Uterus (tissue), 2 donors: ENCODE measurements at regions not wholly inside any gene's neighbourhood (a gene's known extent, or its start where the extent isn't known, plus 50 kb on each side); places are given as distances from the start of the nearest gene placed in this dataset.

Source experiments
- CTCF ChIP-seq, 4 experiments: fragments of 200-600 bp in 2 of 4; fragments of 450-650 bp in 2 of 4; sonication (generic) in 2 of 4; IDR thresholded peaks; one replicate each; pipeline ENCODE4 v1.5.1; 2016 to 2019; ENCODE audit warnings: antibody characterized with exemption in 4 of 4, mild to moderate bottlenecking in 2 of 4, moderate library complexity in 1 of 4
- POLR2A ChIP-seq, 2 donors: fragments of 450-650 bp; IDR thresholded peaks; one replicate each; pipeline ENCODE4 v1.6.1; 2016; ENCODE audit warnings: antibody characterized with exemption in 2 of 2, mild to moderate bottlenecking in 1 of 2, moderate library complexity in 1 of 2

GRCh38 chr22:48301421-48301820 lies 1526.3 kb downstream of the BRD1 start:
- TF ChIP-seq POLR2A (IDR thresholded peaks at IDR 0.05) (no peak), CTCF (IDR thresholded peaks at IDR 0.05) (no peak)
